Ishikawa (cell line): ENCODE measurements at regions not wholly inside any gene's neighbourhood (a gene's known extent, or its start where the extent isn't known, plus 50 kb on each side); places are given as distances from the start of the nearest gene placed in this dataset.

Experiments
- EP300 ChIP-seq: IDR thresholded peaks from 2 replicates; pipeline ENCODE4 v1.6.1; 2012; ENCODE audit warnings: borderline replicate concordance
- TCF12 ChIP-seq: IDR thresholded peaks from 2 replicates; pipeline ENCODE4 v1.6.1; 2012; ENCODE audit warnings: low read depth
- YY1 ChIP-seq: IDR thresholded peaks from 2 replicates; pipeline ENCODE4 v1.6.1; 2012; ENCODE audit warnings: low read depth

DNA sequence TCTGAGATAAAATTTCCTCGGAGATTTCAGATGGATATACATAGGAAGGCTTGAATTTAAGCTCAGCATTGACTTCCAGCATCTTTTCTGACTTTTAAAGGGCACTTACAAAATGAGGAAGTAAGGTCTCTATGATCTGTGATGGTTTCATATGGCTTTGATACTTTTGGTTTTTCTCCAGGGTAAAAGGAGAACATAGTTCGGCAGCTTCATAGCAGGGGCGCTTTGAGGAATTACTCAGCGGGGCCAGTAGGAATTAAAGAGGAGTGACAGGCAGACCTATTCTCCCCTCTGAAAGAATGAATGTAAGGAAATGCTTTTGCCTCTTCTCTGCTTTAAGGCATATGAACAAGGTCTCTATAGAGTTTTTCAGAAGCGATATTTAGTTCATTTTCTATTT, 80.0 kb upstream of the PCDH15 start:
- TF ChIP-seq TCF12 (no peak), YY1 (no peak), EP300 (no peak)
